DND-41 (cell line): ENCODE measurements at regions not wholly inside any gene's neighbourhood (a gene's known extent, or its start where the extent isn't known, plus 50 kb on each side); places are given as distances from the start of the nearest gene placed in this dataset.

ENCODE experiments used
- CTCF ChIP-seq: IDR thresholded peaks from 2 replicates; pipeline ENCODE4 v1.5.1; 2012; ENCODE audit warnings: borderline replicate concordance, low read length, moderate library complexity, mild to moderate bottlenecking; ENCODE audit not compliant: poor library complexity, severe bottlenecking; ENCODE audit errors: extremely low read depth
- EZH2 ChIP-seq: IDR thresholded peaks from 3 replicates; pipeline ENCODE4 v1.6.1; 2012; ENCODE audit warnings: borderline replicate concordance, low read depth, mild to moderate bottlenecking, moderate library complexity, low read length, inconsistent platforms; ENCODE audit not compliant: severe bottlenecking

- TF ChIP-seq CTCF (no peak), EZH2 (no peak)
These were observed 80.3 kb downstream of the POU3F4 start for GRCh38 chrX:83588409-83588808.
